ENCODE measurements at regions not wholly inside any gene's neighbourhood (a gene's known extent, or its start where the extent isn't known, plus 50 kb on each side); places are given as distances from the start of the nearest gene placed in this dataset.
"Not testable (repeated sequence)": the region's sequence is repeated elsewhere in the genome, so short reads cannot be mapped to it uniquely, and the experiment has no call there.

DNA sequence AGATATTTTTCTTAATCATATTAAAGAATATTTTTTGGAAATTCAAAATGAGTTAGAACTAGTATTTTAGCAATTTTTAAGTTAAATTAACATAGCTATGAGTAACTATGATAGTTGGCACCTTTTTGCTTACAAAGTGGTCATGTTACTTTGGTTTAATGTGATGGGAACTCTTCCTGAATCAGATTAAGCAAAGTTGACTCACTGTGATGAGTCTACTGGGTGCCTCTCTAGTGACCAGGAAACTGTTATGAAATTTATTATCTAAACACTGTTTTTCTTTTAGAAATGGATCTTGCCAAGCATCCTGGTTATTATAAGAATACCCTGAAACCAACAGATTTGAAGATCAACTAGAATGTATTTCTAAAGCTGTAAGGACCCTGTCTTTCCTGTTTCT, 985.8 kb downstream of the TRAM1L1 start:
- H3K4me3 ChIP-seq (ENCODE audit: low read depth, low read length), result no peak overlapping the region
- TF ChIP-seq, protein P1, sequence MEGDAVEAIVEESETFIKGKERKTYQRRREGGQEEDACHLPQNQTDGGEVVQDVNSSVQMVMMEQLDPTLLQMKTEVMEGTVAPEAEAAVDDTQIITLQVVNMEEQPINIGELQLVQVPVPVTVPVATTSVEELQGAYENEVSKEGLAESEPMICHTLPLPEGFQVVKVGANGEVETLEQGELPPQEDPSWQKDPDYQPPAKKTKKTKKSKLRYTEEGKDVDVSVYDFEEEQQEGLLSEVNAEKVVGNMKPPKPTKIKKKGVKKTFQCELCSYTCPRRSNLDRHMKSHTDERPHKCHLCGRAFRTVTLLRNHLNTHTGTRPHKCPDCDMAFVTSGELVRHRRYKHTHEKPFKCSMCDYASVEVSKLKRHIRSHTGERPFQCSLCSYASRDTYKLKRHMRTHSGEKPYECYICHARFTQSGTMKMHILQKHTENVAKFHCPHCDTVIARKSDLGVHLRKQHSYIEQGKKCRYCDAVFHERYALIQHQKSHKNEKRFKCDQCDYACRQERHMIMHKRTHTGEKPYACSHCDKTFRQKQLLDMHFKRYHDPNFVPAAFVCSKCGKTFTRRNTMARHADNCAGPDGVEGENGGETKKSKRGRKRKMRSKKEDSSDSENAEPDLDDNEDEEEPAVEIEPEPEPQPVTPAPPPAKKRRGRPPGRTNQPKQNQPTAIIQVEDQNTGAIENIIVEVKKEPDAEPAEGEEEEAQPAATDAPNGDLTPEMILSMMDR (IDR thresholded peaks at IDR 0.05; ENCODE audit: borderline replicate concordance, insufficient read depth, low read depth, low read length), result no peak

DNA sequence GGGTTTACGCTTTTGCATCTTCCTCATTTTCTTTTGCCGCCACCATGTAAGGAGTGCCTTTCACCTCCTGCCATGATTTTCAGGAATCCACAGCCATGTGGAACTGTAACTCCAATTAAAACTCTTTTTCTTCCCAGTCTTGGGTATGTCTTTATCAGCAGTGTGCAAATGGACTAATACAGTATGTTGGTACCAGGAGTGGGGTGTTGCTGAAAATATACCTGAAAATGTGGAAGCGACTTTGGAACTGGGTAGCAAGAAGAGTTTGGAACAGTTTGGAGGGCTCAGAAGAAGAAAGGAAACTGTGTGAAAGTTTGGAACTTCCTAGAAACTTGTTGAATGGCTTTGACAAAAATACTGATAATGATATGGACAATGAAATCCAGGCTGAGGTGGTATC, 983.9 kb upstream of the NDST4 start:
- H3K4me3 ChIP-seq (ENCODE audit: low read depth, low read length), result not testable (repeated sequence)

DNA sequence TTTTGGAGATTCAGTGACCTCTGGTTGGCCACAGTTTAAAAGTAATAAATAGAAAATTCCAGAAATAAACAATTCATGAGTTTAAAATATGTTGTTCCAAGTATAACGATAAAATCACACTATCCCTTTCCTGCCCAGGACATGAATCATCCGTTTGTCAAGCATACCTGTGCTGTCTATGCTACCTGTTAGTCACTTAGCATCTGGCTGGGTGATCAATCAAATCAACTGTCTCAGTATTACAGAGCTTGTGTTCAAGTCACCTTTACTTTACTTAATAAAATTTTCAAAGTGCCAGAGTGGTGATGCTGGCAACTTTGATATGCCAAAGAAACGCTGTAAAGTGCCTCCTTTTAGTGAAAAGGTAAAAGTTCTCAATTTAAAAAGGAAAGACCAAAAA, 979.5 kb upstream of the NDST4 start:
- TF ChIP-seq, protein P1 (IDR thresholded peaks at IDR 0.05; ENCODE audit: borderline replicate concordance, insufficient read depth, low read depth, low read length), result no peak
- no peak overlapping the region for H3K4me3 ChIP-seq (ENCODE audit: low read depth, low read length)

DNA sequence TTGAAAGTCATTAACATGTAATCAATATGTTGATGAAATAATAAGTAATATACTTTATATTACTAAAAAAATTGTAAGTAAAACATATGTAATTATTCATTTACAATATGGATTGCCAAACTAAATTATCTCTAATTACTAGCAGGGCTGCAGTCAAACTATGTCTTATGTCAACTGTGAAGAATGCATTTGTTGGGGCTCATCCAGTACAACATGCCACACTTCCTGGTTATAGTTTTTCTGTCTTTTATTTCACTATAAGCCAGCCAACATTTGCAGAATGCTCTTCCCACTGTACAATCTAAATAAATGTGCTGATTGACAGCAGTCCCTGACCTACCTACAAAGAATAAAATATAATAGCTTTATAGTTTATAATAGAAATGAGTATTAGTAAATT, 975.4 kb upstream of the NDST4 start:
- TF ChIP-seq, protein P1 (IDR thresholded peaks at IDR 0.05; ENCODE audit: borderline replicate concordance, insufficient read depth, low read depth, low read length), result no peak
- H3K4me3 ChIP-seq (ENCODE audit: low read depth, low read length), result no peak overlapping the region

DNA sequence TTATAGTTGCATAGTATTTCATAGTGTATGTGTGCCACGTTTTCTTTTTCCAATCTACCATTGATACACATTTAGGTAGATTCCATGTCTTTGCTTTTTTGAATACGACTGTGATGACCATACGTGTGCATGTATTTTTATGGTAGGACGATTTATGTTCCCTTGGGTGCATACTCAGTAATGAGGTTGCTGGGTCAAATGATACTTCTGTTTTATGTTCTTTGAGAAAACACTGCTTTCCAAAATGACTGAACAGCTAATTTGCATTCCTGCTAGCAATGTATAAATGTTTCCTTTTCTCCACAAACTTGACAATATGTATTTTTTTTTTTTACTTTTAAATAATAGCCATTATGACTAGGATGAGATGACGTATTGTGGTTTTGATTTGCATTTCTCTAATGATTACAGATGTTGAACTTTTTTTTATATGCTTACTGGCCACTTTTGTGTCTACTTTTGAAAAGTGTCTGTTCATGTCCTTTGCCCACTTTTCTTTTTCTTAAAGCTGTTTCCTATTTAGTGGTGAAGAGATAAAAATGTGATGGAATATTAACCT, 969.5 kb upstream of the NDST4 start:
- TF ChIP-seq, protein P1 (IDR thresholded peaks at IDR 0.05; ENCODE audit: borderline replicate concordance, insufficient read depth, low read depth, low read length), result no peak
- no peak overlapping the region for H3K4me3 ChIP-seq (ENCODE audit: low read depth, low read length)

DNA sequence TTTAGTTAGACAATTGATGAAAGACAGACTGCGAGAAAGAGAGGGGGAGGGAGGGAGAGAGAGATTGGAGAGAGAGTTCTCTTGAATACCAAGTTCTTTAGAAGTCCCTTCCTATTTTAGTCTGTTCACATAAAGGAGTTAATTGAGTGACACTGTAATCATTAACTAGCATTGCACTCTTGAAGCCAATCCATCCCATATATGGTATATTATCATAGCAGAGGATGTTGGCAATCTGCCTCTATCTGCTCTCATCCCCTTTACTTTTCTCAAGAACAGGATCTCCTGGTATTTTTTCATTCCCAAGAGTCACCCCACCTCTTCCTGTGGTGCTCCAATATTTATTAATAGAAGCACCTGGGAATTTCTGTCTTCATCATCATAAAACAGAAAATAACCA, 959.6 kb upstream of the NDST4 start:
- TF ChIP-seq, protein P1 (IDR thresholded peaks at IDR 0.05; ENCODE audit: borderline replicate concordance, insufficient read depth, low read depth, low read length), result no peak
- no peak overlapping the region for H3K4me3 ChIP-seq (ENCODE audit: low read depth, low read length)

DNA sequence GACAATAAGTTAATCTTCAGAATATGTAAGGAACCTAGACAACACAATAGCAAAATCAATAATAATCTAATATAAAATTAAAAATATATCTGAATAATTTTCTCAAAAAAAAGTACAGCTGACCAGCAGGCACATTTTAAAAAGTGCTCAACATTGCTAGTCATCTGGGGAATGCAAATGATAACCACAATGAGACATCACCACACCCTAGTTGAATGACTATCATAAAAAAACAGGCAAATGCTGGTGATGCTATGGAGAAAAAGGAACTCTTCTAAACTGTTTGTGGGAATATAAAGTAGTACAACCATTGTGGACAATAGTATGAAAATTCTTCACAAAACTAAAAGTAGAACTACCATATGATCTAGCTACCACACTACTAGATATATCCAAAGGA, 956.9 kb upstream of the NDST4 start:
- no peak overlapping the region for H3K4me3 ChIP-seq (ENCODE audit: low read depth, low read length)
- TF ChIP-seq, protein P1 (IDR thresholded peaks at IDR 0.05; ENCODE audit: borderline replicate concordance, insufficient read depth, low read depth, low read length), result no peak

Data from GM12875 (cell line).